ENCODE measurements at regions not wholly inside any gene's neighbourhood (a gene's known extent, or its start where the extent isn't known, plus 50 kb on each side); places are given as distances from the start of the nearest gene placed in this dataset.

- no peaks in the 10 kb centered on the region for H3K4me1 ChIP-seq (ENCODE audit: insufficient read depth, low read length)
- H3K27me3 ChIP-seq (ENCODE audit: insufficient read depth, low read length) = peaks cover 31% of the 10 kb centered on the region
- H3K36me3 ChIP-seq (ENCODE audit: insufficient read depth, low read length) = no peaks in the 10 kb centered on the region
- no peaks in the 10 kb centered on the region for H4K20me1 ChIP-seq (ENCODE audit: insufficient read depth, low read length)
- no peak overlapping the region for H2AFZ ChIP-seq (ENCODE audit: low read length)
- H3K4me3 ChIP-seq (ENCODE audit: insufficient read depth, low read length) = no peak overlapping the region
- H3K4me2 ChIP-seq (ENCODE audit: insufficient read depth, low read length) = no peak overlapping the region
- H3K27ac ChIP-seq (ENCODE audit: low read depth, low read length) = no peak overlapping the region
- DNase-seq (ENCODE audit: insufficient read length, low spot score, missing footprints) = no peak
- H3K79me2 ChIP-seq (ENCODE audit: insufficient read depth, low read length) = no peaks in the 10 kb centered on the region
- TF ChIP-seq CTCF (IDR thresholded peaks at IDR 0.05; ENCODE audit: extremely low read depth, low read depth, low read length) = no peak
- no peaks in the 10 kb centered on the region for H3K9me3 ChIP-seq (ENCODE audit: low read depth, low read length)
Observed at GRCh38 chr19:31415322-31415721, 66.1 kb upstream of the TSHZ3 start.

GRCh38 chr19:31416548-31416947 lies 67.3 kb upstream of the TSHZ3 start:
- H3K4me1 ChIP-seq (ENCODE audit: insufficient read depth, low read length) = no peaks in the 10 kb centered on the region
- H3K36me3 ChIP-seq (ENCODE audit: insufficient read depth, low read length) = no peaks in the 10 kb centered on the region
- H4K20me1 ChIP-seq (ENCODE audit: insufficient read depth, low read length) = no peaks in the 10 kb centered on the region
- H3K79me2 ChIP-seq (ENCODE audit: insufficient read depth, low read length) = no peaks in the 10 kb centered on the region
- no peak overlapping the region for H3K4me3 ChIP-seq (ENCODE audit: insufficient read depth, low read length)
- H3K4me2 ChIP-seq (ENCODE audit: insufficient read depth, low read length) = no peak overlapping the region
- no peak overlapping the region for H2AFZ ChIP-seq (ENCODE audit: low read length)
- TF ChIP-seq CTCF (IDR thresholded peaks at IDR 0.05; ENCODE audit: extremely low read depth, low read depth, low read length) = no peak
- H3K27ac ChIP-seq (ENCODE audit: low read depth, low read length) = no peak overlapping the region
- DNase-seq (ENCODE audit: insufficient read length, low spot score, missing footprints) = no peak
- H3K9me3 ChIP-seq (ENCODE audit: low read depth, low read length) = no peaks in the 10 kb centered on the region
- H3K27me3 ChIP-seq (ENCODE audit: insufficient read depth, low read length) = peaks cover 39% of the 10 kb centered on the region

GRCh38 chr19:31418055-31418454 lies 68.8 kb upstream of the TSHZ3 start:
- Histone ChIP-seq H3K9me3 (ENCODE audit: low read depth, low read length) (no peaks in the 10 kb centered on the region), H3K27ac (ENCODE audit: low read depth, low read length) (no peak overlapping the region), H3K79me2 (ENCODE audit: insufficient read depth, low read length) (no peaks in the 10 kb centered on the region), H3K4me1 (ENCODE audit: insufficient read depth, low read length) (no peaks in the 10 kb centered on the region), H3K27me3 (ENCODE audit: insufficient read depth, low read length) (peaks cover 44% of the 10 kb centered on the region), H3K4me2 (ENCODE audit: insufficient read depth, low read length) (no peak overlapping the region), H3K36me3 (ENCODE audit: insufficient read depth, low read length) (no peaks in the 10 kb centered on the region), H2AFZ (ENCODE audit: low read length) (no peak overlapping the region), H3K4me3 (ENCODE audit: insufficient read depth, low read length) (no peak overlapping the region), H4K20me1 (ENCODE audit: insufficient read depth, low read length) (no peaks in the 10 kb centered on the region)
- DNase-seq (ENCODE audit: insufficient read length, low spot score, missing footprints) = peak; percentile 72
- TF ChIP-seq CTCF (IDR thresholded peaks at IDR 0.05; ENCODE audit: extremely low read depth, low read depth, low read length) = no peak

GRCh38 chr19:31418692-31419430 lies 69.6 kb upstream of the TSHZ3 start:
- Histone ChIP-seq H2AFZ (ENCODE audit: low read length) (no peak overlapping the region), H3K27me3 (ENCODE audit: insufficient read depth, low read length) (peaks cover 44% of the 10 kb centered on the region), H4K20me1 (ENCODE audit: insufficient read depth, low read length) (no peaks in the 10 kb centered on the region), H3K36me3 (ENCODE audit: insufficient read depth, low read length) (no peaks in the 10 kb centered on the region), H3K27ac (ENCODE audit: low read depth, low read length) (no peak overlapping the region), H3K4me3 (ENCODE audit: insufficient read depth, low read length) (no peak overlapping the region), H3K4me2 (ENCODE audit: insufficient read depth, low read length) (no peak overlapping the region), H3K79me2 (ENCODE audit: insufficient read depth, low read length) (no peaks in the 10 kb centered on the region), H3K9me3 (ENCODE audit: low read depth, low read length) (no peaks in the 10 kb centered on the region), H3K4me1 (ENCODE audit: insufficient read depth, low read length) (no peaks in the 10 kb centered on the region)
- no peak for DNase-seq (ENCODE audit: insufficient read length, low spot score, missing footprints)
- TF ChIP-seq CTCF (IDR thresholded peaks at IDR 0.05; ENCODE audit: extremely low read depth, low read depth, low read length) = no peak

All from osteoblast (primary cell).